Esophagus mucosa (tissue), 1 donor: ENCODE measurements at regions not wholly inside any gene's neighbourhood (a gene's known extent, or its start where the extent isn't known, plus 50 kb on each side); places are given as distances from the start of the nearest gene placed in this dataset.

ENCODE experiments used
- ATAC-seq: fragments of 200-7000 bp; cut with Tn5 transposase; one replicate; pipeline ENCODE4 v1.9.1; 2020
- donor health status: DM: yes; HTN: yes; CAD: no.

DNA sequence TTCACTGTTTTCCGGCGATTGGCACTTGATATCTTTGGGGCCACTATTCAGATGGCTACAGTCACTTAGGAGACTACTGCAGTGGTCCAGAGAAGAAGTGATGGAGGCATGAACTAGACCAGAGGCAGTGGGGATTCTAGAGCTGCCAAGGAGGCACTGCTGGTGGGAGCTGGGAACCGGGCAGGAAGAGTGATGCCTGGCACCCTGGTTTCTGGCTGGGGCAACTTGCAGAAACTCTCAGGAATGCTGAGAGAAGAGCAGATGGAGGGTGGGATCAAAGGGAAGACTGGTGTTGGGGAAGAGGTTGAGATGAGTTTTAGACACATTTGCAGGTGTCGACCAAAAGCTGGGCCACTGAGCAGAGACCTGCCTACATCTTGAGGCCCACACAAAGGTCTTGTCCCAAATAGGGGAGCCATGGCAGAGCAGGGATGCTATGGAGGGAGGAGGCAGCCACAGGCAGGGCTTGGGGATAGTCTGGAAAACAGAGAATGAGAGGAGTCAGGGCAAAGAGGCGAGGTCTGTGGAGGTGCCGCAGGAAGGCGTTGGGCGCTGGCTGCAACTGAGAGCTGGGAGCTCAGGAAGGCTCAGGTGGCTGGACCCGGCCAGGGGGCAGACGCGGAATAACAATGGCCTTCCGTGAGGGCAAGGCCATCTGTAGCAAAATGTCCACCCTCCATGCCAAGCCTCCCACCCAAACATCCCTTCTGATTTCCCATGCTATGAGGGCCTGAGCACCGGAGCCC lies 118.9 kb downstream of the TOMM20 start:
- ATAC-seq: no peak

DNA sequence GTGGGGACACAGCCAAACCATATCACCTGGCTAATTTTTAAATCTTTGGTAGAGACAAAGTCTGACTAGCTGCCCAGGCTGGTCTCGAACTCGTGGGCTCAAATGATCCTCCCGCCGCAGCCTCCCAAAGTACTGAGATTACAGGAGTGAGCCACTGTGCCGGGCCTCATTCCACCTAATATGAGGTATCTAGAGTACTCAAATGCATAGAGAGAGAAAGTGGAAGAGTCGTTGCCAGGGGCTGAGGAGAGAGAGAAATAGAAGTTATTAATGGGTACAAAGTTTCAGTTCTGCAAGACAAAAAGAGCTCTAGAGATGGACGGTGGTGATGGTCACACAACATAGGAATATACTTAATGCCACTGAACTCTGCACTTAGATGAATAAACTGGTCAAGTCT lies 119.6 kb downstream of the TOMM20 start:
- ATAC-seq: no peak

DNA sequence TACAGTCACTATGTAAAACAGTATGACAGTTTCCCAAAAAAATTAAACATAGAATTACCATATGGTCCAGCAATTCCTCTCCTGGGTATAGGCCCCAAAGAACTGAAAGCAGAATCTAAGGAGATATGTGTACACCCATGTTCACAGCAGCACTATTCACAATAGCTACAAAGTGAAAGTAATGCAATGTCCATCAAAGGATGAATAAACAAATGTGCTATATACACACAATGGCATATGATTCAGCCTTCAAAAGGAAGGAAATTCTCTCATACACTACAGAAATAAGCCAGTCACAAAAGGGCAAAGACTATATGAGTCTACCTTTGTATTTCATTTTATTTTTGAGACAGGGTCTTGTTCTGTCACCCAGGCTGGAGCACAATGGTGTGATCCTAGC lies 120.4 kb downstream of the TOMM20 start:
- no peak for ATAC-seq

DNA sequence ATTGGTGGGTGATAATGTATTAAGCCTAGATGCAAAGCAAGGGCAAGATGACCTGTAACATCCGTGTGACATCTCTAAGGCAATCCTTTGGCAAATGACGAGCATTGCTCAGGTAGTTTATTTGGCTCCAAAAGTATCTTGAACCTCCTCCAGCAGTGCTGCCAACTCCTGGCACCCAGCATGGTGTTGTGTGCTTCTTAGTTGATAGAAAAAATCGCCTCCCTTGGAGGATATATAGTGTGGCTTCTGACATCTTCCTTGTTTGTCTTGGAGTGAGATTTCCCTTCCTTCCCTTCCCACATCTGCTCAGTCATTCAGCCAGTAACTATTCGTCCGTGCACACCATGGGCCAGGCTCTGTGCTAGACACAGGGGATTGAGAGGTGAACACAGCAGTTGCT lies 121.8 kb downstream of the TOMM20 start:
- no peak for ATAC-seq

DNA sequence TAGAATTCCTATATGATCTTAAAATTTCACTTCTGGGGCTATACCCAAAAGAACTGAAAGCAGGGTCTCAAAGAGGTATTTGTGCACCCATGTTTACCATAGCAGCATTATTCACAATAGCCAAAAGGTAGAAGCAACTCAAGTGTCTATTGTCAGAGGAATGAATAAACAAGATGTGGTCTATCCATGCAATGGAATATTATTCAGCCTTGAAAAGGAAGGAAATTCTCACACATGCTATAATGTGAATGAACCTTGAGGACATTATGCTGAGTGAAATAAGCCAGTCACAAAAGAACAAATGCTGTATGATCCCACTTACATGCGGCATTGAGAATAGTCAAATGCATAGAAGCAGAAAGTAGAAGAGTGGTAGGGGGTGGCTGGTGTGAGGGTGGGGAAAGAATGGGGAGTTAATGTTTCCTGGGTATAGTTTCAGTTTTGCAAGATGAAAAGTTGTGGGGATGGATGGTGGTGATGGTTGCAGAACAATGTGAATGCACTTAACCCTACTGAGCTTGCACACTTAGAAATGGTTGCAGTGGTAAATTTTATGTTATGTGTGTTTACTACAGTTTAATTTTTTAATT lies 122.4 kb downstream of the TOMM20 start:
- ATAC-seq: no peak

DNA sequence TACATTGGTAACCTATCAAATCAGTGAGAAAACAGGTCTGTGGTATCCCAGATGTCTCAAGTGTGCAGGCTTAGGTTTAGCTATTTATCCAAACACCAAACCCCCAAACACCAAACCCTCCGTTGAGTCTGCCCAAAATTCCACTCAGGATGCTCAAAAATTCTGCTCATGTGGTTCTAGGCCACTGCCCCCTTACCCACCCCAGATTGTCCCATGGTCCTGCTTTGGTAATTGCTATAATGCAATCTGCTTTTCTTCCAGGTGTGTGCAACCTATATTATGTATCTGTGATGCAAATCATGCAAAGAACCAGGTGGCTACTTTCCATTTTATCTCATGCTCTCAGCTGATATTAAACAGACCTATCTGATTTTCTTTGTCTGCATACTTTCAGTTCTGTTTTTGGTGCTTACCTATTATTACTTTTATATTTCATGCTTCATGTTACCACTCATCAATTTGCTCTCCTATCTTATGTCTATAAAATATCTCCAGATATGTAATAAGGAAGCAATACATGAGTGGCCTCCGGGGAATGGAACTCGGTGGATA lies 123.7 kb downstream of the TOMM20 start:
- ATAC-seq: no peak

DNA sequence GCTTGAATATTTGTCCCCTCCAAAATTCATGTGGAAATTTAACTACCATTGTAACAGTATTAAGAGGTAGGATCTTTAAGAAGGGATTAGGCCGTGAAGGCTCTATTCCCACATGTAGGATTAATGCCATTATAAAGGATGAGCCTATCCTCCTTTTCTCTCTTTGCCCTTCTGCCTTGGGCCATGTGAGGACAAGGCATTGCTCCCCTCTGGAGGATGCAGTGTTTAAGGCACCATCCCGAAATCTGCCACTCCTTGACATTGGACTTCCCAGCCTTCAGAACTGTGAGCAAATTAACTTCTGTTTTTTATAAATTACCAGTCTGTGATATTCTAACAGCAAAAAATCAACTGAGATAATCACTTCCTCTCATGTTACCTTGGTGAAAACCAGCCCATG lies 124.4 kb downstream of the TOMM20 start:
- no peak for ATAC-seq

DNA sequence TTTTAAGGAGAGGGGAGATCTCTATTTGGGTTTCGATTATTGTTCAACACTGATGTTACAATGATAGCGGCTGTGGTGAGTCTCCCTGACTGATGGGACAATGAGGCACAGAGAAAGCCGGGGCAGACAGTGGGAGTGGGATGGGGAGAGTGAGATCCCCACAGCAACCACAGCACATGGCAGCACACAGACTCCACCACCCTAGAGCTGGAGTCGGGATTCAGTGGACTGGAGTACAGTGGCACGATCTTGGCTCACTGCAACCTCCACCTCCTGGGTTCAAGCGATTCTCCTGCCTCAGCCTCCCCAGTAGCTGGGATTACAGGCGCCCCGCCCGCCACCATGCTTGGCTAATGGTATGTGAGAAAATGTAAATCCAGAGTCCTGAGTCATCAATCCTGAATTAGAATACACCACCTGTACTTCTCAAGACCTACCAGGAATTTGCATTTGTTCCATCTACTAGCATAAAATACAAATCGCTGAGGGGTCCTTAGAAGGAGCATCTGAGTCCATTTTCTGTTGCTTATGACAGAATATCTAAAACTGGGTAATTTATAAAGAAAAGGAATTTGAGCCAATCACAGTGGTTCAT lies 125.8 kb downstream of the TOMM20 start:
- no peak for ATAC-seq

DNA sequence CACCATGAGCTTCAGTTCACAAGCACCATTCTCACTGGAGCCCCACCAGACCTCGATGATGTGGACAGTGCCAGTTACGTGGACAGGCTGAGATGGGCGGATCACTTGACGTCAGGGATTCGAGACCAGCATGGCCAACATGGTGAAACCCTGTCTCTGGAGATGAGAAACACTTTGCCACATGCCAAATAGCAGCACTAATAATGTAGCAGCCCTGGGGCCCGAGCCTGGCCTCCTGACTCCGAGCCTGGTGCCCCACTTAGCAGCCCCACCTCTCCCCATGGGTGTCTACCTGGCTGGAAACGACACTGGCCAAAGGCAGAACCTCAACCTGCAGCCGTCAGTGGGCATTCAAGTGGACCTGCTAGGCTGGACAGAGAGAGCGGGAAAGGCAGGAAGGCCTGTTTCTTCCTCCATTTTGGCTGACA lies 129.1 kb downstream of the TOMM20 start:
- no peak for ATAC-seq

DNA sequence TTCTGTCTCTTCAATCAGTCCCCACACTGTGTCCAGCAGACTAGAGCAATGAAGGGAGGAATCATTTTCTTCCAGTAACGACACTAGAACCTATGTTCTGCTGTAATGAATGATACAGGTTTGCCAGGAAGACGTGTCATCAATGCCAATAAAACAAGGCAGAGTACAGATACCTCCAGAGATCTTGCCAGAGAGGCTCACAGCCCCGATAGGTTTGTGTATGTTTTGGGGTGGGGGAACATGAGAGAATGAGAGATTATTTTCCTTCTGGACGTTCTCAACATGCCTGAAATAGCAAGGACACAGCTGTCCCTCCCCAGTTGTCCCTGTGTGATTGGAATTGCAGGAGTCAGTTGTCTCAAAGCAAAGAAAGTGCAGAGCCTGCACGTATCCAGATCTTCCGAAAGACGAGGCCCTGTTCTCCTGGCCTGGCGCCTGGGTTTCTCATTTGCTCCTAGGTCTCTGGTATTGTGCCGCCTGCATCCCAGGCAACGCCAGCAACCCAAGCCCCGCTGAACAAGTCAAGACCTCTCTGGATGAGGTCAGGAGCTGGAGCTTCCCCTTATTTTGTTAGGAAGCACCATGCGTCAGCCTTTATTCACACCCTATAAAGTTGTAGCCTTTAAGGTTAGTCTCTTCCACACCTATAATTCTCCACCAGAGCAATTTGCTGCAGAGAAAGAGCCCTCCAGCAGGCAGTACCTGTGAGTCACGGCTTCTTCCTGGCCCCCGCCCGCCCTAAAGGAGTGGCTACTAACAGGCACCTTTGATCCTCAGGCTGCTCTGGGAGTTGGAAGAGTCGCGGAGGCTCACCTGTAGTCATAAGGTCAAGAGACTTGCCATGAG lies 130.5 kb downstream of the TOMM20 start:
- peak; percentile 91 for ATAC-seq

DNA sequence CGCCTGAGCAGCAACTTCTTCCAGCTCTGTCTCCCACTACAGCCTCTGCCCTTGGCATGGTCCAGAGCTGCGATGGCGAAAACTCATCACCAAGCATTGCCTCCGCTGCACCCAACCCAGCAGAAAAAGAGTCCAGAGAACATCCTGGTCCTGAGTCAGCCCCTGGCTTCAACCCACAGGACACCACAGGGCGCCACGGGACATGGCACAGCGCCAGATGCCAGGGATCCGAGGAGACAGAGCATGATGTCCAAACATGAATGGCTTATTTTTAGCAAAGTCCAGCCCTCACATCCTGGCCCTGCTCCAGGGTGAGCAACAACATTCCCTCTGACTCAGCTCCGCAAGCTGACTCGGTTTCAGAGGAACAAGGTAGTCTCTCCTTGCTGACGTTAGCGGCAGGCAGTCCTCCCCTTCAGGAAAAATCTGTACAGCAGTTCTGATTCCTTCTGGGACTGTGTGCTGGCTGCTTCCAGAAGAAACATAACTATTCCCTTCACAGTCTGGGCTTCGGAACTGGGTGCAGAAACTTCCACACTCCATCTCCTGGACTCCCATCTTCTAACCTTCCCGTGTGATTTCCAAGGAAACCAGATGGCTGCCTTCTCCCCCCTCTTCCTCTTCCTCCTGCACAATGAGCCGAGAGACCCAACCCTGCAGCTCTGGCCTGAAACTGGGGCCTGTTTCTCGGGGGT lies 131.3 kb downstream of the TOMM20 start:
- ATAC-seq: peak; percentile 87

DNA sequence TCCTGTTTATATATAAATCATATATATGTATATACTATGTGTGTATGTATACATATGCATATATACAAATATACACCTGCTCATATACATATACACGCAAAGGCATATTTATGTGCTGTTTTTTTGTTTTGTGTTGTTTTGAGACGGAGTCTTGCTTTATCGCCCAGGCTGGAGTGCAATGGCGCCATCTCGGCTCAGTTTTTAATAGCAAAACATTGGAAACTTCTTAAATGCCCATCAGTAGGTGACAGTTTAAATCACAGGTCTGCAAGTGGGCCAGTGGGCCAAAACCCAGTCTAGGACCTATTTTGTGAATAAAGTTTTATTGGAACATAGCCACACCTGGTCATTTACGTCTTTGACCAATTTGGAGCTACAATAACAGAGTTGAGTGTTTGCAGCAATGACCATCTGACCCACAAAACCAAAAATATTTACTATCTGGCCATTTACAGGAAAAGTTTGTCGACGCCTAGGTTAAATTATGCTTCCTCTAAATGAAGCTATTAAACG lies 132.3 kb downstream of the TOMM20 start:
- ATAC-seq: no peak

DNA sequence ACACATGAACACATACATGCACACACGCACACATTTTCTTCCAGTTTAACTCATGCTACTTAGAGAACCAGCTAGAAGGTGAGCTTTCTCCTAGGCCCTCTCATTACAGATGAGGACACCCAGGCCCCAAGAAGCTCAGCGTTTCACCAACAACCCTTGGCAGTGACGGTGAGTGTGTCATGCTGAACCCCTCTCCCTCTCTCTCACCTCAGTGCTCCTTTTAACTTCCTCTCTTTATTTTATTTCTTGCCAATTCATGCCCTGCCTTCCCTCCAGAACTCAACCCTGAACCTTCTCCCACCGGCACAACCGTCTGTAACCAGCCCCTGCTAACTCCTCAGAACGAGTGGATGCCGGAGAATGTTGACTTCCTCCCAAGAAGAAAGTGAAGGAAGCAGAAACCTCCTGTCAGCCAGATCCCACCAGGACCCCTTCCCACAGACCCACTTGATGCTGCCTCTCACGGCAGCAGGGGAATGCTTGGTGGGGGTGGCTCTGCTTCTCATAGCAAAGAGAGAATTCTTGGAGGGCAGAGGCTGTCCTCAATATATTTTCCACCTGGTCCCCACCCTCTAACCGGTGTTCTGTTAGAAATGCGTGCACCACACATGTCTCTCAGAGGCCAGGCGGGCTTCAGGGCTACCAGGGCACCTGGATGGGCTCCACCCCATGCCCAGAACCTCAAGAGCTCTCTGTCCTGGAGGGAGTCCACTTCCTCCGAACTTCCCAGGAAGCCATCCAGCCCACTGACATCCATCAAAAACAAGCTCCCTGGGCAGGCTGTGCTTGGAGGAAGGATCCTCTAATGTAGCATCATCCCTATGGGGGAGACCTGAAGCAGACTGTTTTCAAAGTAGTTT lies 134.0 kb downstream of the TOMM20 start:
- ATAC-seq: no peak

DNA sequence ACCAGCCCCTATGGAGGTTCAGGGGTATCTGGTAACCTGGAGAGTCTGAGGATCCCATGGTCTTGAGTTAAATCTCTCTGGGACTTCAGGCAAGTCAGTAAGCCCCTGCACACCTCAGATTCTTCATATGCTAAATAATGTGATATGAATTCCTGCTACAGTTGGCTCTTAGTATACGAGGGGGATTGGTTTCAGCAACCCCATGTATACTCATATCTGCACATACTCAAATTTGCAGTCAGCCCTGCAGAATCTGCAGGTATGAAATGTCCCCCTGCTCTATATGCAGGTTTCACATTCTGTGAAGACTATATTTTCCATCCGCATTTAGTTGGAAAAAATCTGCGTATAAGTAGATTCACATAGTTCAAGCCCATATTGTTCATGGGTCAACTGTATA lies 136.6 kb downstream of the TOMM20 start:
- no peak for ATAC-seq

DNA sequence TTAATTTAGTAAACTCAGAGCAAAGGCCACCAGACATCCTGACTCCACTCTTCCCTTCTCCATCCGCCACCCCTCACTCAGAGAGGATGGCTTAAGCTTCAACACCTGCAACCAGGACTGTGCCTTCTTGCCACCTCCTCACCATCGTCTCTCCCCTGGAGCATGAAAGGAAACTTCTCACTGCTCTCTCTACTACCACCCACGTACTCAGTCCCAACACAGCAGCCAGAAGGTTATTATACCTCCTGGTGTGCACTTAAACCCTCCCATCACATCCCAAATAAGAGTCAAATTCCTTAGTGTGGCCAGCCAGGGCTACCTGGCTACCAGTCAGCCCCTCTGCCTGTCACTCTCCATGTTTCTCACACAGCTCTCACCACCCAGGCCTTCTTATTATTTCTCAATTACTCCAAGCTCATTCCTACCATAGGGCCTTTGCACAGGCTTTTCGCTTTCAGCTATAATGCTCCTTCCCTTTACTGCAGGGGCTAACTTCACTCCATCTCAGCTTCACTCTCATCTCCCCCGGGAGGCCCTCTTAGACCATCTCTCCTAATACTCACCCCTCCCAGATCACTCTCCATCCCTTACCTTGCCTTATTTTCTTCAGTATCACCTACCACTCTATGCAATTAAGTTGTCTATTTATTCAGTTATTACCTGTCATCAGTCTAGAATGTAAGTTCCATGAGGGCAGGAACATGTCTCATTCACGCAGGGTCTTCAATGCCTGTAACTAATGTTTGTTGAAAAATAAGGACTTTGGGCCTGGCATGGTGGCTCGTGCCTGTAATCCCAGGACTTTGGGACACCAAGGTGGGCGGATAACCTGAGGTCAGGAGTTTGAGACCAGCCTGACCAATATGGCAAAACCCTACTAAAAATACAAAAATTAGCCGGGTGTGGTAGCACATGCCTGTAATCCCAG lies 137.5 kb downstream of the TOMM20 start:
- ATAC-seq: no peak

DNA sequence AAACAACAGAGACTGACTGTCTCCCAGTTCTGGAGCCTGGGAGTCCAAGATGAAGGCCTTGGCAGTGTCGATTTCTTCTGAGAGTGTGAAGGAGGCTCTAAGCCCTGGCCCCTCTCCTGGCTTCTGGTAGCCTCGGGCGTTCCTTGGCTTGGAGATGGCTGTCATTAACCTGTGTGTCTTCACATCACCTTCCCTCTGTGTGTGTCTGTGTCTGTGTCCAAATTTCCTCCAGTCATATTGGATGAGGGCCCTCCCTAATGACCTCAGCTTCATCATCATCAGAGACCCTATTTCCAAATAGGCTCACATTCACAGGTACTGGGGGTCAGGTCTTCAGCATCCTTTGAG lies 138.3 kb downstream of the TOMM20 start:
- no peak for ATAC-seq

DNA sequence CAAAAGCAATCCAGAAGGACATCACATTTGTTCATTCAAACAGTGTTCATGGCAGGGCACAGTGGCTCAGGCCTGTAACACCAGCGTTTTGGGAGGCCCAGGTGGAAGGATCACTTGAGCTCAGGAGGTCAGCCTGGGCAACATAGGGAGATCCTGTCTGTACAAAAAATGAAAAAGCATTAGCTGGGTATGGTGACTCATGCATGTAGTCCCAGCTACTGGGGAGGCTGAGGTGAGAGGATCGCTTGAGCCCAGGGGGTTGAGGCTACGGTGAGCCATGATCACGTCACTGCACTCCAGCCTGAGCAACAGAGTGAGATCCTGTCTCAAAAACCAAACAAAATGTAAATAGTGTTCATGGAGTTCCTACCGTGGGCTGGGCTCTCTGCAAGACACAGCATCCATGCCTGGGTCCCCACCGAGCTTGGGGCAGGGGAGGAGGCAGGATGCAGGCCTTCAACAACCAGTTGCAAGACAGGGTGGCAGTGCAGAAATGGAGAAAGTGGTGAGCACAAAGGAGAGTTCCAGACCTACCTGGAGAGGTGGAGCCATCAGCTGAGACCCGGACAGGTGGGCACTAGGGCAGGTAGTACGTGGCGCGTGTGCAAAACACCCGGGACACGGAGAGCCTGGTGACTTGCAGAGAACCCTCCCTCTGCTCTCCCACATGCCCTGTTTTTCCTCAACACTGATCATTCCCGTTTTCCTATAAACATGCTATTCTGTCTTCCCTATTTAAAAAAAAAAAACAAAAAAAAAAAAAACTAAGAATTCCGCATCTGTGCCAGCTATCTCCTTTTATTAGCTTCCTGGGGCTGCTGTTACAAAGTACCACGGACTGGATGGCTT lies 138.9 kb downstream of the TOMM20 start:
- ATAC-seq: no peak

DNA sequence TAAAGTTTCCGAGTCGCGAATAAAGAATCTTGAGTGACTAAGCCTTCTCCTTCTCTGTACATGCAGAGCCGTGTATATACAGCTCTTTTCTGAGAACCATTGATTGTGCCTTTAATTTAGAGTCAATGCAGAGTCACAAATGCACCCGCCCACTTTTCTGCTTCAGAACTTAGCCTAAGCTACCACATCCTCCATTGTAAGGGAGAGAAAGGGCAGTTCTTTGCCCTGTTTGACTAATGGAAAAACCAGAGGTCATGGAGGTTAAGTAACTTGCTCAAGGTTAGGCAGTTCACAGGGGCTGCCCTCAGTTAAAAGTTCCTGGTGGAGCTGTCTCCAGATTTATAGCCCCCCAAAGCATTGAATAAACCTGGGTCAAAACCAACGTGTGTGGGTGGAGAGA lies 139.6 kb downstream of the TOMM20 start:
- no peak for ATAC-seq

DNA sequence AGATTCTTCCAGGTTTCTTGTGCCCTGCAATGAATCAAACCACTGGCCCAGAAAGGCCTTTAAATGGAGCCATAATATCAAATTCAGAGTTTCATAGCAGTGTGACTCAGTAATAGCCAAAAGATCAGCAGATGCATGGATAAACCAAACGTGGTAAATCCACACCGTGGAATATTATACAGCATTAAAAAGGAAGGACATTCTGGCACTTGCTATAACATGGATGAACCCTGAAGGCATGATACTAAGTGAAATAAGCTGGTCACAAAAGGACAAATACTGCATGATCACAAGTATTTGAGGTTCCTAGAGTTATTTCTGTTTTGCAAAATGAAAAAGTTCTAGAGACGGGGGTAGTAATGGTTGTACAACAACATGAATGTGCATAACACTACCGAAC lies 140.1 kb downstream of the TOMM20 start:
- ATAC-seq: no peak
